NCI-H460 (cell line): ENCODE measurements at regions not wholly inside any gene's neighbourhood (a gene's known extent, or its start where the extent isn't known, plus 50 kb on each side); places are given as distances from the start of the nearest gene placed in this dataset.

Source experiments
- DNase-seq: peaks from one replicate; pipeline ENCODE4 v3.0.0-alpha.2; 2016; ENCODE audit warnings: low read depth; ENCODE audit errors: extremely low read depth

DNA sequence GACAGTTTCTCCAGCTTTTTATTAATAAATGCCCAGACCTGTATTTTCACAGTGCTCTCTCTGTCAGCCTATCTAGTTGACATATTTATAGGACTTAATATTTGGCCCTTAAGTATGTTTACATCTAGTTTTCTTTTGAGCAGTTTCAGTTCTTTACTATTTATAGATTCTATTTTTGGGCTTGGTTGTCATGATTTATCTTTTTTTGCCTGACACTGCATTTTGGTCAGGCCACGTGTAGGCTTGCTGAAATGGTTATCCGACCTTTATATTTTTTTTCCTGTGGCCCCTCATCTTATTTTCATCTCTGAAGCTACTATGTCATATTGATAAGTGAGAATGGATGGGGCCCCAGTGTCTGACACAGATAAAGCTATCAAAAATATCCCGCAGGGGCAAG, 515.4 kb upstream of the FZD8 start:
- no peak for DNase-seq

DNA sequence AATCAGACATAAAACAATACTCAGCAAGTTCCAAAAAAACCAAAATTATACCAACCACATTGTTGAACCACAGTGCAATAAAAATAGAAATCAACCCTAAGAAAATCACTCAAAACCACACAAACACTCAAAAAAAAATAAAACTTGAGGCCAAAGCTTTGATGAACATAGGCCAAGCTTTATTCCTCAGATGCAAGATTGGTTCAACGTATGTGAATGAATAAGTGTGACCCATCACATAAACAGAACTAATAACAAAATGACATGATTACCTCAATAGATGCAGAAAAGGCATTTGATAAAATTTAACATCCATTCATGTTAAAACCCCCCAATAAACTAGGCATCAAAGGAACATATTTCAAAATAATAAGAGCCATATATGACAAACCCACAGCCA, 506.1 kb upstream of the FZD8 start:
- no peak for DNase-seq

DNA sequence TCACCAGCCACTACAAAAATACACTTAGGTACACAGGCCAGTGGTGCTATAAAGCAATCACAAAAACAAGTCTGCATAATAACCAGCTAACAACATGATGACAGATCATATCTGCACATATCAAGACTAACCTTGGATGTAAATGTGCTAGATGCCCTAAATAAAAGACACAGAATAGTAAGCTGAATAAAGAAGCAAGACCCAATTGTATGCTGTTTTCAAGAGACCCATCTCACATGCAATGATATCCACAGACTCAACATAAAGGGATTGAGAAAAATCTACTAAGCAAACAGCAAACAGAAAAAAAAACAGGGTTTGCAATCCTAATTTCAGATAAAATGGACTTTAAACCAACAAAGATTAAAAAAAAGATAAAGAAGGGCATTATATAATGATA, 505.4 kb upstream of the FZD8 start:
- DNase-seq = no peak

DNA sequence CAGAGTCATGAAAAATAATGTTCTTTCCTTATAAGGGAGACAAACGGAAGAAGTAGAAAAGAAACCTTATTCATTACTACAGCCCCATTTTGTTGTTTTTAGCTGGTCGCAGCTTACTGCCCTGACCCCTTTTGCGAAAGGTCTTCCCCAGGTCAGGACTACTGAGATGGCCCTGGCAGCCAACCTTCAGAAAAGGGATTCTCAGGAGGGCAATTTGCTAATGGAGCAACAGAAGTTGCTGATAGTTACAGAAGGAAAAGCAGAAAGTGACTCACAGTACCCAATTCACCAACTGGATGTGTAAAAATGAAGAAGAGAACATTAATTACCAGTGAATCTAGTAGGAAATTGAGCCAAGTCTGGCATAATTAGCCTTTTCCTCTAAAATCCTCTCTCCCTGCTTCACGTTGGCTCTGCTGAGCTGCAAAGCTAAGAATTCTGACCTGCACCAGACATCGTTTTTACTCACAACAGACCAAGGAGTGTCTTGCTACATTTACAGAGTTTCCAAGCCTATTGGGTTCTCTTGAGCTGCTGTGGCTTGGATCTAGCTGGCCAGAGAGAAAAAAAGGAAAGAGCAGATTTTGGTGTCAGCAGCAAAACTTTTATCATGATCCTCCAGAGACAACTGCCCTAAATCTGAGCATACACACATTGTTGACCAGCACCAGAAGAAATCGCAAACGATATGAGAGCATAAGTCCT, 499.9 kb upstream of the FZD8 start:
- DNase-seq = no peak

DNA sequence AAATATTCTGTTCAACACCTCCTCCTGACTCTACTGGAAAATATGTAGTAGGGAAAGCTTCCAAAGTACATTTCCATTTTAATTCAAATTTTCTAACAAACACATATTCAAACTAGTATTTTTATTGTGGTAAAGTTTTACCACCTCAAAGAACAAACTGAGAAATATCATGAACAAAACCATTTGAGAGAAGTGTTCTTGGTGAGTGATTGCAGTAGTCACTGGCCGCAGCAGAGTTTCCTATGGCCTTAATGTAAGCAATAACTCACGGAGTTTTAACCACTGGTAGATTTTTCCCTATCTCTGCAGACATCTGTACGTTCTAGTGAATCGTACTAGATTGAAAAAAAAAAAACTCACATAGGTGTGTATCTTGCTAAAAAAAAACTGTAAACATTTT, 487.0 kb upstream of the FZD8 start:
- no peak for DNase-seq

GRCh38 chr10:36126076-36126475, 484.0 kb upstream of the FZD8 start:
- no peak for DNase-seq

GRCh38 chr10:36119455-36119854, 477.4 kb upstream of the FZD8 start:
- DNase-seq = no peak

- DNase-seq = no peak
Measured at GRCh38 chr10:36118314-36118713, 476.2 kb upstream of the FZD8 start.

DNA sequence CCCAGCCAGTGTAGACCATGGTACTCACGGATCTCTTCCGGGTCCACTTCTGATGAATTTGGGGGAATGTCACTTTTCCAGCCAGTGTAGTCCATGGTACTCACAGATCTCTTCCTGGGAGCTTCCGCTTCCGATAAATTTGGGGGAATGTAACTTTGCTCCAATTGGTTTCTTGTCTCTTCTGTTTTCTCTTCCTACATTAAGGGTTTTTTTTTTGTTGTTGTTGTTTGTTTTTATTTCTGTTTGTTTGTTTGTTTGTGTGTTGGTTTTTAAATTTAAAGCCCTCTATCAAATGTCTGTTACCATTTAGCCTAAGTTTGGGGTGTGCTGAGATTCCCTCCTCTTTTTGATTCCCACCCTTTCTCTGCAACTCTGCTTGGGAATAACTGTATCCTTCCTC, 475.8 kb upstream of the FZD8 start:
- DNase-seq = no peak

GRCh38 chr10:36117231-36117630, 475.1 kb upstream of the FZD8 start:
- no peak for DNase-seq

DNA sequence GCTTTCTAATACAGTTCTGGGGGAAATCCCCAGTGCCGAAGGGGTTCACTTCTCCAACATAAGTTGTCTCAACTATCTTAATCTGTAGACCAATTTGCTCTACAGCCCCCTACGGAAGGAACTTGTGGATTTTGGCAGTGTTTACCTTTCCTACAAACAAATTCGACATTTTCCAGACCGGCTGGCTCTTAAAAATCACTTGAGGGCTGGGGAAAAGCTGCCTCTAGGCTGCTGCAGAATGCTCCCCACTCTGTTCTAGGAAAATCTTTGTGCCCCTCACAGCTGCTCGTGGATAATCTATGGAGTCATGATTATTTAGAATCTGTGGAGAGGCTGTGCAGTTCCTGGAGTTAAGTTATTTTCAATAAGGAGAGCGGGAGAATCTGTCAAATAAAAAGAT, 474.6 kb upstream of the FZD8 start:
- no peak for DNase-seq

DNA sequence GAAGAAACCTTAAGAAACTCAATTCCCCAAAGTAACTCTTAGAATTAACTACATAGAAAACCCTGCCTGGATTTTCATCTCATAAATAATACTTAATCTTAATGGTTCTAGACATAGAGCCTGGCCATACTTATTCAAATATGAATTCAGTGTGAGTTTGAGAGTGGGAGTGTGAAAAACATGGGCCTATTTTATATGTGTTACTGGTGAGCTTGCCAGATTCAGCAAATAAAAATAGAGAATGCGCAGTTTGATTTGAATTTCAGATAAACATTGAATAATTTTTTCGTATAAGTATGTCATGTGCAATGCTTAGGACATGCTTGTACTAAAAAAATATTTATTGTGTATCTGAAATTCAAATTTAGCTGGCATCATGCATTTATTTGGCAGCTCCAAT, 473.9 kb upstream of the FZD8 start:
- DNase-seq = no peak

DNA sequence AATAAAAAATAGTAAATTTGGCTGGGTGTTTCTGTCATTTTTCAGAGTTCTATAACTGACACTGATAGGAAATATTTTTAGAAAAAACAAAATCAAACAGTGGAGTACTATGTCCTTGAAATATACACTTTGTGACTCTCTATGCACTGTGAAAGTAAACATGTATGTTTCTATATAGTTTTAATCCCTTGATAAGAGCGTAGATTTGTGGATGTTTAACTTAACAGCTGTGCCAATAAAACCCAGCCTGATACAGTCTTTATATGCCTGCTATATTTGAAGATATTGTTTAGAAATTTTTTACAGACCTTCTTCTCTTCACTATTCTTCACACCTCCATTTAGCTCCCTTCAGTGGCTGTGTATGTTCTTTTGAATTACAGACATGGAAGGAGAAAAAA, 473.3 kb upstream of the FZD8 start:
- no peak for DNase-seq

GRCh38 chr10:36114913-36115312, 472.8 kb upstream of the FZD8 start:
- DNase-seq = no peak

GRCh38 chr10:36114141-36114540, 472.0 kb upstream of the FZD8 start:
- DNase-seq = no peak

DNA sequence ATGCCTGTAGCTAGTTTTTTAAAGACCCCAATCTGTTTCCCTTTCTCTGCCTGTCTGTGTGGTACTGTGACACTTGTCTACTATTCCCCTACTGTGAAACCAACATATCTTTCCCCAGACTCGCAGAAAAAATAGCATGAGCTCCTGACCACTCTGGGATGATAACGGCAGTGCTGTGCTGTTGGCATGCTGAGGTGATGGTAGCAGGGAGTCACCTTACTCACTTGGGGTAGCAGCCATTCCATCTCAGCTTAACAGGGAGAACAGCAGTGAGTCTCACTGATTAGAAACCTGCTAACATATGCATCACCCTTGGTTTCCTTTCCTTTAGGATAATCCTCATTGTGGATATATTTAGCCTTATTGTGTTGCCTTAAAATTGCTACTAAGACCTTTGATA, 469.6 kb upstream of the FZD8 start:
- DNase-seq = no peak

- no peak for DNase-seq
Measured at GRCh38 chr10:36110097-36110496, 468.0 kb upstream of the FZD8 start.

DNA sequence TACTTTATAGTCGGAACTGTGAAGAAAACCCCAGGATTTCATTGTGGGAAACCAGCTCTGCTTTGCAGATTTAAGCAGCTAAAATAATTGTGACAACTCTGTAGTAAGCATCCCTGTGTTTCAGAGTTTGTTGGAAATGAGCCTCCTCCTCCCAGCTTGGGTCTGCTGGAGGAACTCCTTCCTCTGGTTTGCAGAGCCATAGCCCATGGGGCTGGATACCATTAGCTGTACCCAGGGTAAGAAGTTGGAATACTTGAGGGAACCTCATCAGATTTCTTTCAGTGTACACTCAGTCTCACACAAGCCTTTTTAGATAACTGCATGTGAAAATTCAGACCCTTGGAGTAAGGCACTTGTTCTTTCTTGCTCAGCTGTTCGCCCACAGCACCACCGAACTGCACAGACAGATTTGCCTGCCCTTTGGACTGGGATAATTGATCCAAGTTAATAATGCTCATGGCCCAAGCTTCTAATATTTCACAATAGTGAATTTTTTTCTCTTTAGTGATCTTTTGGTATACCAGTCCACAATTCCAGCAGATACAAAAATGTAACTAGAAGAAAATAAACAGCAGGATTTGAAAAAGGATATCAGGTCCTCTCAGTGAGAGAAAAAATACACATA, 467.4 kb upstream of the FZD8 start:
- no peak for DNase-seq

DNA sequence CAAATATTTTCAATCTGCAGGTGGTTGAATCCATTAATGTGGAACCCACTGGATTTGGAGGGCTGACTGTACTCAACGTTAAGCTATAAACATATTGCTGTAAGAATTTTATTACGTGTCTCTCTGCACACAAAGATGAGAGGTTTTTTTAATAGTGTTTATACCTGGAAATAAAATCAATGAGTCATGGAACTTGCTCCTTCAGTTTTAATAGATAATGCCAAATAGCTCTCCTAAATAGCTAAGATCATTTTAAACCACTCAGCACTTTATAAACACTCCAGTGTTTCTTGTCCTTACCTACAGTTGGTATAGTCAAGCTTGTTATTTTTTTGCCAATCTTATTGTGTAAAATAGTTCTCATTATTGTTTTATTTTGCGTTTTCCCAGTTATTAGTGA, 455.6 kb upstream of the FZD8 start:
- DNase-seq = no peak

DNA sequence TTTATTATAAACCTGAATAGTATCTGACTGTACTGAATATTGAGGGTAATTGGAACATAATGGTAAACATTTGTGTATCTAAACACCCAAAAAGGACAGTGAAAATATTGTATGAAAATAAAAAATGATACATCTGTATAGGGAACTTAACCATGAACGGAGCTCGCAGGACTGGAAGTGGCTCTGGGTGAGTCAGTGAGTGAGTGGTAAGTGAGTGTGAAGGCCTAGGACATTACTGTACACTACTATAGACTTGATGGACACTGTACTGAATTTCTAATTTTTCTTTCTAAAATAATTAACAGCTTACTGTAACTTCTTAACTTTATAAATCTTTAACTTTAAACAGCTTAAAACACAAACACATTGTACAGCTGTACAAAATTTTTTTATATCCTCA, 454.5 kb upstream of the FZD8 start:
- no peak for DNase-seq

GRCh38 chr10:36094096-36094495, 452.0 kb upstream of the FZD8 start:
- no peak for DNase-seq

DNA sequence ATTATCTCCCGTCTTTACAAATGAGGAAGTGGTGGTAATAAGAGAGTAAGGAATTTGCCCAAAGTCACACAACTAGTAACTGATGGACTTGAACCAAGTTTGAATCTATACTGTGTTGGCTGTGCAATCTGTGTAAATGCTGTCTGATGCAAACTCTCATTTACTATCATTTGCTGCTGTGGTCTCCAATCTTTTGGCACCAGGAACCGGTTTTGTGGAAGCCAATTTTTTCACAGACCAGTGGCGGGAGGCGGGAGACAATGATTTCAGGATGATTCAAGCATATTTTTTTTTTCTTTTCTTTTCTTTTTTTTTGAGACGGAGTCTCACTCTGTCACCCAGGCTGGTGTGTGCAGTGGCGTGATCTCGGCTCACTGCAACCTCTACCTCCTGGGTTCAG, 450.0 kb upstream of the FZD8 start:
- no peak for DNase-seq

GRCh38 chr10:36091007-36091406, 448.9 kb upstream of the FZD8 start:
- no peak for DNase-seq
